SK-N-SH (cell line): ENCODE measurements at regions not wholly inside any gene's neighbourhood (a gene's known extent, or its start where the extent isn't known, plus 50 kb on each side); places are given as distances from the start of the nearest gene placed in this dataset.

Source experiments
- CTCF ChIA-PET: fragments of 300-600, 350-600 bp; formaldehyde crosslinking; extraction: SDS; loops from one replicate; lab custom pipeline; 2021; lab: Yijun Ruan, JAX
- POLR2A ChIA-PET: fragments of 350-600 bp; sonication (Branson Sonifier 250); formaldehyde crosslinking; extraction: SDS; loops from one replicate; lab custom pipeline; 2020; ENCODE audit warnings: antibody characterized with exemption, inconsistent platforms; lab: Yijun Ruan, JAX
- DNase-seq: peaks from one replicate; pipeline ENCODE4 v3.0.0; 2012
- H2AFZ ChIP-seq: fragments of 200-600 bp; sonication (generic); 2 replicates; pipeline ENCODE4 v1.8.1; 2016; ENCODE audit warnings: antibody characterized with exemption, mild to moderate bottlenecking, low read depth
- H3F3A ChIP-seq: fragments of 200-600 bp; sonication (generic); replicated peaks from 2 replicates; pipeline ENCODE3; 2016; ENCODE audit warnings: antibody characterized with exemption, mild to moderate bottlenecking; ENCODE audit not compliant: insufficient read depth
- H3K27ac ChIP-seq, 2 experiments: fragments of 200-500 bp in 1 of 2; fragments of 200-600 bp in 1 of 2; sonication (Bioruptor generic) in 1 of 2; sonication (generic), shearing (Covaris generic) in 1 of 2; 2 replicates each; pipeline versions ENCODE4 v1.5.1 to v1.6.1; 2014 to 2016; ENCODE audit warnings: low read depth in 2 of 2, inconsistent platforms in 1 of 2, low read length in 1 of 2, mild to moderate bottlenecking in 1 of 2, mixed read lengths in 1 of 2
- H3K27me3 ChIP-seq: fragments of 200-600 bp; sonication (generic), shearing (Covaris generic); 2 replicates; pipeline ENCODE4 v1.6.1; 2016; ENCODE audit warnings: mixed run types; ENCODE audit not compliant: insufficient read depth
- H3K36me3 ChIP-seq, 2 experiments: fragments of 200-500 bp in 1 of 2; fragments of 200-600 bp in 1 of 2; sonication (Bioruptor generic) in 1 of 2; sonication (generic) in 1 of 2; replicated peaks in 1 of 2; 2 replicates each; pipeline versions ENCODE3 to v1.5.1; 2014 to 2016; ENCODE audit warnings: low read length in 1 of 2, mild to moderate bottlenecking in 1 of 2; ENCODE audit not compliant: insufficient read depth in 2 of 2, control insufficient read depth in 1 of 2
- H3K4me1 ChIP-seq, 2 experiments: fragments of 200-500 bp in 1 of 2; fragments of 200-600 bp in 1 of 2; sonication (Bioruptor generic) in 1 of 2; sonication (generic), shearing (Covaris generic) in 1 of 2; 2 replicates each; pipeline versions ENCODE4 v1.5.1 to v1.6.1; 2014 to 2016; ENCODE audit warnings: low read depth in 1 of 2, low read length in 1 of 2, mixed run types in 1 of 2; ENCODE audit not compliant: insufficient read depth in 2 of 2, control insufficient read depth in 1 of 2
- H3K4me2 ChIP-seq: fragments of 200-600 bp; sonication (generic), shearing (Covaris generic); 2 replicates; pipeline ENCODE4 v1.6.1; 2017; ENCODE audit warnings: mixed run types
- H3K4me3 ChIP-seq, 2 experiments: fragments of 200-500 bp in 1 of 2; fragments of 200-600 bp in 1 of 2; sonication (Bioruptor generic) in 1 of 2; sonication (generic), shearing (Covaris generic) in 1 of 2; 2 replicates each; pipeline versions ENCODE4 v1.5.1 to v1.8.1; 2014 to 2016; ENCODE audit warnings: low read depth in 2 of 2, inconsistent platforms in 1 of 2, low read length in 1 of 2, mild to moderate bottlenecking in 1 of 2, mixed read lengths in 1 of 2, moderate library complexity in 1 of 2
- H3K79me2 ChIP-seq: fragments of 200-600 bp; sonication (generic); 2 replicates; pipeline ENCODE4 v1.8.1; 2017; ENCODE audit warnings: mild to moderate bottlenecking; ENCODE audit not compliant: insufficient read depth
- H3K9ac ChIP-seq: fragments of 200-600 bp; sonication (generic); 2 replicates; pipeline ENCODE4 v1.6.1; 2017; ENCODE audit warnings: mixed run types
- H3K9me2 ChIP-seq: fragments of 200-600 bp; sonication (generic); 2 replicates; pipeline ENCODE4 v1.6.1; 2017; ENCODE audit warnings: mixed run types
- H3K9me3 ChIP-seq: fragments of 200-600 bp; sonication (generic); 2 replicates; pipeline ENCODE4 v1.6.1; 2017; ENCODE audit warnings: mixed run types, mild to moderate bottlenecking, moderate library complexity
- H4K20me1 ChIP-seq: fragments of 200-600 bp; sonication (generic); 2 replicates; pipeline ENCODE4 v1.6.1; 2017; ENCODE audit warnings: mild to moderate bottlenecking, mixed run types; ENCODE audit not compliant: insufficient read depth
- CTCF ChIP-seq: fragments of 200-600 bp; sonication (generic); IDR thresholded peaks from 2 replicates; pipeline ENCODE4 v1.6.1; 2017; ENCODE audit warnings: antibody characterized with exemption, mild to moderate bottlenecking, moderate library complexity
- ELF1 ChIP-seq: IDR thresholded peaks from 2 replicates; pipeline ENCODE4 v1.4.0; 2012
- FOSL2 ChIP-seq: IDR thresholded peaks from 2 replicates; pipeline ENCODE4 v1.4.0; 2012; ENCODE audit warnings: low read depth, mild to moderate bottlenecking, moderate library complexity, borderline replicate concordance
- GABPA ChIP-seq: IDR thresholded peaks from 2 replicates; pipeline ENCODE4 v1.4.0; 2012; ENCODE audit warnings: low read depth, mild to moderate bottlenecking
- GATA2 ChIP-seq: sonication (generic); formaldehyde crosslinking; IDR thresholded peaks from 2 replicates; pipeline ENCODE4 v1.5.0; 2020; ENCODE audit warnings: mild to moderate bottlenecking, missing genetic modification reagents
- IRF3 ChIP-seq: fragments of 150-350 bp; IDR thresholded peaks from 2 replicates; pipeline ENCODE4 v1.6.1; 2016; ENCODE audit warnings: mild to moderate bottlenecking, low read depth, low read length
- NFIC ChIP-seq: IDR thresholded peaks from 2 replicates; pipeline ENCODE4 v1.4.0; 2012; ENCODE audit warnings: borderline replicate concordance
- NRF1 ChIP-seq: IDR thresholded peaks from 2 replicates; pipeline ENCODE4 v1.6.1; 2012; ENCODE audit warnings: low read depth, mild to moderate bottlenecking, low read length
- POLR2AphosphoS5 ChIP-seq: IDR thresholded peaks from 2 replicates; pipeline ENCODE4 v1.6.1; 2012; ENCODE audit warnings: low read depth, low read length
- REST ChIP-seq: IDR thresholded peaks from 2 replicates; pipeline ENCODE4 v1.6.1; 2012; ENCODE audit warnings: mild to moderate bottlenecking, low read depth, low read length, moderate library complexity
- RFX5 ChIP-seq: IDR thresholded peaks from 2 replicates; pipeline ENCODE4 v1.6.1; 2012; ENCODE audit warnings: mild to moderate bottlenecking, improper control_type of control experiment, low read length
- SMC3 ChIP-seq: IDR thresholded peaks from 2 replicates; pipeline ENCODE4 v1.6.1; 2012; ENCODE audit warnings: low read depth, low read length, improper control_type of control experiment
- TAF1 ChIP-seq: IDR thresholded peaks from 2 replicates; pipeline ENCODE4 v1.6.1; 2012; ENCODE audit warnings: low read depth, mild to moderate bottlenecking, low read length, moderate library complexity, borderline replicate concordance
- TEAD4 ChIP-seq: IDR thresholded peaks from 2 replicates; pipeline ENCODE4 v1.4.0; 2012; ENCODE audit warnings: mild to moderate bottlenecking, borderline replicate concordance; ENCODE audit not compliant: insufficient read depth
- USF1 ChIP-seq: IDR thresholded peaks from 2 replicates; pipeline ENCODE4 v1.4.0; 2012; ENCODE audit warnings: low read depth, borderline replicate concordance
- USF2 ChIP-seq: fragments of 150-350 bp; IDR thresholded peaks from 2 replicates; pipeline ENCODE4 v1.6.1; 2017; ENCODE audit warnings: antibody characterized with exemption, low read length, low read depth, borderline replicate concordance
- ZBTB33 ChIP-seq: IDR thresholded peaks from 2 replicates; pipeline ENCODE4 v1.4.0; 2012; ENCODE audit warnings: low read depth, borderline replicate concordance
- WGBS: methylation state at CpG from one replicate; pipeline ENCODE4 v1.1.6; 2017; ENCODE audit warnings: low lambda C conversion rate; 5-methylcytosine and 5-hydroxymethylcytosine counted together

GRCh38 chr18:78784861-78785260 is 194.8 kb upstream of the SALL3 start:
- no peak overlapping the region for H3K4me2 ChIP-seq
- H3K9me2 ChIP-seq, result no peaks in the 10 kb centered on the region
- H3K36me3 ChIP-seq, result no peaks in the 10 kb centered on the region
- H3K27me3 ChIP-seq, result peaks cover 49% of the 10 kb centered on the region
- H2AFZ ChIP-seq, result no peak overlapping the region
- H3K79me2 ChIP-seq, result no peaks in the 10 kb centered on the region
- H3K9me3 ChIP-seq, result no peaks in the 10 kb centered on the region
- no peak overlapping the region for H3K27ac ChIP-seq
- POLR2A ChIA-PET, result no interaction called here
- H3K4me3 ChIP-seq, result no peak overlapping the region
- no peaks in the 10 kb centered on the region for H3F3A ChIP-seq
- no peak for TF ChIP-seq FOSL2
- no peak for TF ChIP-seq TEAD4
- no peak for TF ChIP-seq USF1
- no peak for TF ChIP-seq USF2
- no peak for TF ChIP-seq GABPA
- TF ChIP-seq NRF1, result no peak
- no peak for TF ChIP-seq REST
- TF ChIP-seq RFX5, result no peak
- TF ChIP-seq SMC3, result no peak
- TF ChIP-seq, all 33 proteins: peak for 0
- H3K4me1 ChIP-seq, result no peaks in the 10 kb centered on the region
- no peak for DNase-seq
- CTCF ChIA-PET, result interaction anchor here (1.4 kb wide), 1 partner anchor 23 kb away, joined by 3 read pairs; no protein-coding TSS in a partner anchor
- H3K9ac ChIP-seq, result no peak overlapping the region
- 6% methylated on average over 5 of the region's 5 CpGs for WGBS
- H4K20me1 ChIP-seq, result no peaks in the 10 kb centered on the region

- no peaks in the 10 kb centered on the region for H3F3A ChIP-seq
- TF ChIP-seq SMC3 (no peak), NFIC (no peak), ELF1 (no peak), GATA2 (CRISPR knock-in tag) (no peak), POLR2AphosphoS5 (no peak), TAF1 (no peak), USF1 (no peak), CTCF (no peak), IRF3 (no peak), ZBTB33 (no peak)
Observed at GRCh38 chr18:78785706-78786105, 193.9 kb upstream of the SALL3 start.

More at GRCh38 chr18:78785706-78786105, 193.9 kb upstream of the SALL3 start:
- no peak overlapping the region for H3K4me3 ChIP-seq
- H3K4me1 ChIP-seq, result no peaks in the 10 kb centered on the region
- no peaks in the 10 kb centered on the region for H3K79me2 ChIP-seq
- H3K27me3 ChIP-seq, result peaks cover 44% of the 10 kb centered on the region
- H3K9me2 ChIP-seq, result no peaks in the 10 kb centered on the region
- H4K20me1 ChIP-seq, result no peaks in the 10 kb centered on the region
- ChIA-PET CTCF (interaction anchor here (1.4 kb wide), 1 partner anchor 22 kb away, joined by 3 read pairs; no protein-coding TSS in a partner anchor), POLR2A (no interaction called here)
- WGBS, result 17% methylated on average over 5 of the region's 5 CpGs
- H3K9ac ChIP-seq, result no peak overlapping the region
- no peaks in the 10 kb centered on the region for H3K36me3 ChIP-seq
- no peak overlapping the region for H3K4me2 ChIP-seq
- no peak overlapping the region for H2AFZ ChIP-seq
- H3K27ac ChIP-seq, result no peak overlapping the region
- no peaks in the 10 kb centered on the region for H3K9me3 ChIP-seq
- no peak for DNase-seq
